Stomach (tissue), 4 donors: ENCODE measurements at regions not wholly inside any gene's neighbourhood (a gene's known extent, or its start where the extent isn't known, plus 50 kb on each side); places are given as distances from the start of the nearest gene placed in this dataset.

Source experiments
- EP300 ChIP-seq: sonication (generic); formaldehyde crosslinking; IDR thresholded peaks from one replicate; pipeline ENCODE4 v1.6.1; 2017; ENCODE audit warnings: antibody characterized with exemption
- POLR2A ChIP-seq, 4 donors: fragments of 450-650 bp; IDR thresholded peaks; one replicate each; pipeline ENCODE4 v1.6.1; 2016; ENCODE audit warnings: antibody characterized with exemption in 4 of 4, control low read depth in 2 of 4, mild to moderate bottlenecking in 1 of 4, moderate library complexity in 1 of 4
- POLR2AphosphoS5 ChIP-seq, 3 donors: sonication (generic); formaldehyde crosslinking; IDR thresholded peaks; one replicate each; pipeline ENCODE4 v1.6.1; 2016; ENCODE audit warnings: antibody characterized with exemption in 3 of 3
- TF ChIP-seq, protein P1 (sequence below), 7 experiments: fragments of 450-650 bp in 4 of 7; fragments of 200-600 bp in 3 of 7; sonication (generic) in 3 of 7; IDR thresholded peaks; one replicate each; pipeline ENCODE4 v1.5.1; 2016 to 2019; ENCODE audit warnings: antibody characterized with exemption in 7 of 7, control low read depth in 2 of 7, mild to moderate bottlenecking in 1 of 7

DNA sequence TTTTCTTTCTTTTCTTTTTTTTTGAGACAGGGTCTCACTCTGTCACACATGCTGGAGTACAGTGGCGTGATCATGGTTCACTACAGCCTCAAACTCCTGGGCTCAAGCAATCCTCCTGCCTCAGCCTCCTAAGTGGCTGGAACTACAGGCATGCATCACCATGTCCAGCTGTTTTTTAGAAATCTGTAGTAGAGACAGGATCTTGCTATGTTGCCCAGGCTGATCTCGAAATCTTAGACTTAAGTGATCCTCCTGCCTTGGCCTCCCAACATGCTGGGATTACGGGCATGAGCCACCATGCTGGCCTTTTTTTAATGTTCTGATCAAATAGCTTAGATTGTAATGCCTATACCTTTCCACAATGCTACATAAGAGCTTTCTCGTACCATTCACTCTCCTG is 107.0 kb upstream of the KCTD7 start:
- TF ChIP-seq POLR2A (IDR thresholded peaks at IDR 0.05) (no peak), EP300 (no peak), POLR2AphosphoS5 (IDR thresholded peaks at IDR 0.05) (no peak)
- TF ChIP-seq, protein P1, sequence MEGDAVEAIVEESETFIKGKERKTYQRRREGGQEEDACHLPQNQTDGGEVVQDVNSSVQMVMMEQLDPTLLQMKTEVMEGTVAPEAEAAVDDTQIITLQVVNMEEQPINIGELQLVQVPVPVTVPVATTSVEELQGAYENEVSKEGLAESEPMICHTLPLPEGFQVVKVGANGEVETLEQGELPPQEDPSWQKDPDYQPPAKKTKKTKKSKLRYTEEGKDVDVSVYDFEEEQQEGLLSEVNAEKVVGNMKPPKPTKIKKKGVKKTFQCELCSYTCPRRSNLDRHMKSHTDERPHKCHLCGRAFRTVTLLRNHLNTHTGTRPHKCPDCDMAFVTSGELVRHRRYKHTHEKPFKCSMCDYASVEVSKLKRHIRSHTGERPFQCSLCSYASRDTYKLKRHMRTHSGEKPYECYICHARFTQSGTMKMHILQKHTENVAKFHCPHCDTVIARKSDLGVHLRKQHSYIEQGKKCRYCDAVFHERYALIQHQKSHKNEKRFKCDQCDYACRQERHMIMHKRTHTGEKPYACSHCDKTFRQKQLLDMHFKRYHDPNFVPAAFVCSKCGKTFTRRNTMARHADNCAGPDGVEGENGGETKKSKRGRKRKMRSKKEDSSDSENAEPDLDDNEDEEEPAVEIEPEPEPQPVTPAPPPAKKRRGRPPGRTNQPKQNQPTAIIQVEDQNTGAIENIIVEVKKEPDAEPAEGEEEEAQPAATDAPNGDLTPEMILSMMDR (IDR thresholded peaks at IDR 0.05): no peak
